ENCODE measurements at regions not wholly inside any gene's neighbourhood (a gene's known extent, or its start where the extent isn't known, plus 50 kb on each side); places are given as distances from the start of the nearest gene placed in this dataset.

- no peak for TF ChIP-seq CTCF (IDR thresholded peaks at IDR 0.05; ENCODE audit: unreplicated experiment)
- Mint-ChIP-seq H3K9me3 (ENCODE audit: low read depth, unreplicated experiment) (peaks cover 4% of the 10 kb centered on the region), H3K4me1 (ENCODE audit: low read depth, unreplicated experiment) (no peaks in the 10 kb centered on the region), H3K4me3 (ENCODE audit: low read depth, unreplicated experiment) (no peak overlapping the region), H3K27me3 (ENCODE audit: unreplicated experiment) (no peaks in the 10 kb centered on the region), H3K27ac (ENCODE audit: unreplicated experiment) (no peak overlapping the region), H3K36me3 (ENCODE audit: insufficient read depth, unreplicated experiment) (no peaks in the 10 kb centered on the region)
- DNase-seq = no peak
- intact Hi-C loops (cut with micrococcal nuclease; ENCODE audit: unreplicated experiment) = no loop called here
- BruUV-seq (replicated peaks) = no TSS peak
- CTCF ChIA-PET = no interaction called here
These were observed 254.8 kb downstream of the CDH10 start for GRCh38 chr5:24389968-24390367.

- H3K9me3 Mint-ChIP-seq (ENCODE audit: low read depth, unreplicated experiment) = peaks cover 7% of the 10 kb centered on the region
- BruUV-seq (replicated peaks) = no TSS peak
- TF ChIP-seq CTCF (IDR thresholded peaks at IDR 0.05; ENCODE audit: unreplicated experiment) = no peak
These were observed 253.0 kb downstream of the CDH10 start for GRCh38 chr5:24391816-24392215.

DNA sequence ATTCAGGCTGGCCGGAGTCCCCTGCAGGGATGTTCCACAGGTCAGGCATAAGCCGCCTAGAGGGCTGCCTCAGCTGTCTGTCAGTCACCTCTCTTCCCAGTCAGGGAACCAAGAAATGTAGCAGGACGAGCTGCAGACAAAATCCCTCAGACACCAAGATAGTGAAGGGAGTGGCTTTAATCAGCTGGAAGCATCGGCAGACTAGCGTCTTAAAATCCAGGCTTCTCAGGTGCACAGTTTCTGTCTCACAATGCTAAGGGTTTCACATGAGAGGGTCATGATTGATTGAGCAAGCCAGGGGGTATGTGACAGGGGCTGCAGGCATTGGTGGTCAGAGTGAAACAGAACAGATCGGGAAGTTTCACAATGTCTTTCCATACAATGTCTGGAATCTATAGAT, 247.2 kb downstream of the CDH10 start:
- no peaks in the 10 kb centered on the region for H3K27me3 Mint-ChIP-seq (ENCODE audit: unreplicated experiment)
- H3K4me3 Mint-ChIP-seq (ENCODE audit: low read depth, unreplicated experiment) = no peak overlapping the region
- no peak overlapping the region for H3K27ac Mint-ChIP-seq (ENCODE audit: unreplicated experiment)
- no TSS peak for BruUV-seq (replicated peaks)
- no peaks in the 10 kb centered on the region for H3K36me3 Mint-ChIP-seq (ENCODE audit: insufficient read depth, unreplicated experiment)
- H3K9me3 Mint-ChIP-seq (ENCODE audit: low read depth, unreplicated experiment) = peaks cover 17% of the 10 kb centered on the region
- H3K4me1 Mint-ChIP-seq (ENCODE audit: low read depth, unreplicated experiment) = no peaks in the 10 kb centered on the region
- TF ChIP-seq CTCF (IDR thresholded peaks at IDR 0.05; ENCODE audit: unreplicated experiment) = no peak
- CTCF ChIA-PET = no interaction called here
- intact Hi-C loops (cut with micrococcal nuclease; ENCODE audit: unreplicated experiment) = no loop called here
- DNase-seq = no peak

More at GRCh38 chr5:24391816-24392215, 253.0 kb downstream of the CDH10 start:
- intact Hi-C loops (cut with micrococcal nuclease; ENCODE audit: unreplicated experiment) = no loop called here
- no peaks in the 10 kb centered on the region for H3K36me3 Mint-ChIP-seq (ENCODE audit: insufficient read depth, unreplicated experiment)
- no peaks in the 10 kb centered on the region for H3K4me1 Mint-ChIP-seq (ENCODE audit: low read depth, unreplicated experiment)
- CTCF ChIA-PET = no interaction called here
- no peak overlapping the region for H3K27ac Mint-ChIP-seq (ENCODE audit: unreplicated experiment)
- H3K27me3 Mint-ChIP-seq (ENCODE audit: unreplicated experiment) = no peaks in the 10 kb centered on the region
- no peak overlapping the region for H3K4me3 Mint-ChIP-seq (ENCODE audit: low read depth, unreplicated experiment)
- DNase-seq = no peak

DNA sequence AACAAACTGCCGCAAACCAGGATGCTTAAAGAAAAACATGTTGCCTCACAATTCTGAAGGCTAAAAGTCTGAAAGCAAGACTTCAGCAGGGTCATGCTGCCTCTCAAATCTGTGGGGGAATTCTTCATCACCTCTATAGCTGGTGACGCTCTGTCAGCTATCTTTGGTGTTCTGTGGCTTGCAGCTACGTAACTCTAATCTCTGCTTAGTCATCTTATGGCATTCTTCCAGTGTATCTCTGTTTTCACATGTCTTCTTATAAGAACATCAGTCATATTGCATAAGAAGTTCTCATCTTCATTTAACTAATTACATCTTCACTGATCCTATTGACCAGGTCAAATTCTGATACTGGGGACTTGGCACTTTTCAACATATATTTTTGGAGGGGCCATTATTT, 243.0 kb downstream of the CDH10 start:
- DNase-seq = no peak
- Mint-ChIP-seq H3K36me3 (ENCODE audit: insufficient read depth, unreplicated experiment) (no peaks in the 10 kb centered on the region), H3K9me3 (ENCODE audit: low read depth, unreplicated experiment) (peaks cover 18% of the 10 kb centered on the region), H3K4me3 (ENCODE audit: low read depth, unreplicated experiment) (no peak overlapping the region), H3K27ac (ENCODE audit: unreplicated experiment) (no peak overlapping the region), H3K4me1 (ENCODE audit: low read depth, unreplicated experiment) (no peaks in the 10 kb centered on the region), H3K27me3 (ENCODE audit: unreplicated experiment) (no peaks in the 10 kb centered on the region)
- no TSS peak for BruUV-seq (replicated peaks)
- TF ChIP-seq CTCF (IDR thresholded peaks at IDR 0.05; ENCODE audit: unreplicated experiment) = no peak
- CTCF ChIA-PET = no interaction called here
- intact Hi-C loops (cut with micrococcal nuclease; ENCODE audit: unreplicated experiment) = no loop called here

GRCh38 chr5:24407466-24407865, 237.3 kb downstream of the CDH10 start:
- intact Hi-C loops (cut with micrococcal nuclease; ENCODE audit: unreplicated experiment) = no loop called here
- no peaks in the 10 kb centered on the region for H3K36me3 Mint-ChIP-seq (ENCODE audit: insufficient read depth, unreplicated experiment)
- no peak overlapping the region for H3K4me3 Mint-ChIP-seq (ENCODE audit: low read depth, unreplicated experiment)
- H3K27ac Mint-ChIP-seq (ENCODE audit: unreplicated experiment) = no peak overlapping the region
- H3K27me3 Mint-ChIP-seq (ENCODE audit: unreplicated experiment) = no peaks in the 10 kb centered on the region
- CTCF ChIA-PET = no interaction called here
- H3K9me3 Mint-ChIP-seq (ENCODE audit: low read depth, unreplicated experiment) = peaks cover 8% of the 10 kb centered on the region
- TF ChIP-seq CTCF (IDR thresholded peaks at IDR 0.05; ENCODE audit: unreplicated experiment) = no peak
- BruUV-seq (replicated peaks) = no TSS peak
- no peaks in the 10 kb centered on the region for H3K4me1 Mint-ChIP-seq (ENCODE audit: low read depth, unreplicated experiment)
- DNase-seq = no peak
